Upper lobe of left lung (tissue), 4 donors: ENCODE measurements at regions not wholly inside any gene's neighbourhood (a gene's known extent, or its start where the extent isn't known, plus 50 kb on each side); places are given as distances from the start of the nearest gene placed in this dataset.

Experiments
- CTCF ChIP-seq, 6 experiments: fragments of 450-650 bp in 4 of 6; fragments of 200-600 bp in 2 of 6; sonication (generic) in 2 of 6; IDR thresholded peaks; one replicate each; pipeline ENCODE4 v1.5.1; 2016 to 2019; ENCODE audit warnings: antibody characterized with exemption in 6 of 6
- POLR2A ChIP-seq, 4 donors: fragments of 450-650 bp; IDR thresholded peaks; one replicate each; pipeline ENCODE4 v1.5.1; 2016 to 2017; ENCODE audit warnings: antibody characterized with exemption in 4 of 4, mild to moderate bottlenecking in 2 of 4
- POLR2AphosphoS5 ChIP-seq, 2 donors: sonication (generic); formaldehyde crosslinking; IDR thresholded peaks; one replicate each; pipeline ENCODE4 v1.5.1; 2017; ENCODE audit warnings: antibody characterized with exemption in 2 of 2

GRCh38 chr5:34576891-34577666 is 79.0 kb upstream of the RAI14 start:
- TF ChIP-seq POLR2A (IDR thresholded peaks at IDR 0.05) (no peak), POLR2AphosphoS5 (IDR thresholded peaks at IDR 0.05) (no peak), CTCF (IDR thresholded peaks at IDR 0.05) (no peak)
